Urinary bladder (tissue), 3 donors: ENCODE measurements at regions not wholly inside any gene's neighbourhood (a gene's known extent, or its start where the extent isn't known, plus 50 kb on each side); places are given as distances from the start of the nearest gene placed in this dataset.

Experiments used
- DNase-seq: peaks from one replicate; pipeline ENCODE4 v3.0.0-alpha.2; 2015; ENCODE audit errors: extremely low spot score
- H3K27ac ChIP-seq: one replicate; pipeline ENCODE4 v1.5.1; 2013; ENCODE audit warnings: low read depth, mild to moderate bottlenecking, moderate library complexity
- H3K36me3 ChIP-seq: one replicate; pipeline ENCODE4 v1.6.1; 2013; ENCODE audit warnings: mild to moderate bottlenecking, moderate library complexity; ENCODE audit not compliant: insufficient read depth
- H3K4me1 ChIP-seq: one replicate; pipeline ENCODE4 v1.6.1; 2013; ENCODE audit warnings: mild to moderate bottlenecking, moderate library complexity; ENCODE audit not compliant: insufficient read depth
- H3K4me3 ChIP-seq: one replicate; pipeline ENCODE4 v1.5.1; 2013; ENCODE audit warnings: low read depth, low read length
- WGBS: extraction: QIAGEN DNeasy Blood & Tissue Kit; methylation state at CpG from one replicate; pipeline ENCODE4 v1.1.7; 2013; 5-methylcytosine and 5-hydroxymethylcytosine counted together
- donor health status: healthy with polysubstance abuse.
- donor health status: healthy.

DNA sequence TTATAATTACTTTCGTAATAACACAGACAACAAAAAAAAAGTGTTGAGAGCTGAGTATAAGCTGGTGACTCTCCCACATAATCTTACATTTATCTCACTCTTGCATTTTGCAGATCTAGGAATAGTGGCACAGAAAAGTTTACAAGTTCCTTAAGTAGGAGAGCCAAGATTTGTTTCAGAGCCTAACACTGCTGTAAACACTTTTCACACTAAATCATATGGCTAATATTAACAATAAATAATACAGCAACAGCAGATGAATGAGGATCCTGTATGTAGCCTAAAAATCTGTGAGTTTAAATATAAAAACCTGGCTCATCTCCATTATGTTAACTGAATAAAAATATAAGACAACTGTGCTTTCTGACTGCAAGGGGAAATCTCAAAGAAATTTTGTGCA is 846.5 kb upstream of the ADAMTS5 start:
- H3K4me1 ChIP-seq: no peaks in the 10 kb centered on the region
- H3K4me3 ChIP-seq: peak overlapping the region; percentile 16
- no peak overlapping the region for H3K27ac ChIP-seq
- H3K36me3 ChIP-seq: no peaks in the 10 kb centered on the region
- DNase-seq: no peak
- WGBS: 39% methylated on average over 1 of the region's 1 CpG

DNA sequence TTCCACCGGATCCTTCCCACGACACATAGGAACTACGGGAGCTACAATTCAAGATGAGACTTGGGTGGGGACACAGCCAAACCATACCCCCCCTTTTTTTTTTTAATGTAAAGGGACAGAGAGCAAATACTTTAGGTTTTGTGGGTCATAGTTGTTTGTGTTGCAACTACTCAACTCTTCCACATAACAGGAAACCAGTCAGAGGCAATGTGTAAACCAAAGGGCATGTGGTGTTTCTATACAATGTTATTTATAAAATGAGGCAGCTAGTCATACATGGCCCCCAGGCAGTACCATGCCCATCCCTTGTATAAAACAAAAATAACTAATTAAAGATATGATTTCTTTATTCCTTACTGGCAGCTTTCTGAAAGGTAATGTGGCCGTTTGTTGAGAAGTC is 845.4 kb upstream of the ADAMTS5 start:
- no peaks in the 10 kb centered on the region for H3K4me1 ChIP-seq
- DNase-seq: no peak
- 94% methylated on average over 4 of the region's 4 CpGs for WGBS
- H3K27ac ChIP-seq: no peak overlapping the region
- H3K36me3 ChIP-seq: no peaks in the 10 kb centered on the region
- no peak overlapping the region for H3K4me3 ChIP-seq

DNA sequence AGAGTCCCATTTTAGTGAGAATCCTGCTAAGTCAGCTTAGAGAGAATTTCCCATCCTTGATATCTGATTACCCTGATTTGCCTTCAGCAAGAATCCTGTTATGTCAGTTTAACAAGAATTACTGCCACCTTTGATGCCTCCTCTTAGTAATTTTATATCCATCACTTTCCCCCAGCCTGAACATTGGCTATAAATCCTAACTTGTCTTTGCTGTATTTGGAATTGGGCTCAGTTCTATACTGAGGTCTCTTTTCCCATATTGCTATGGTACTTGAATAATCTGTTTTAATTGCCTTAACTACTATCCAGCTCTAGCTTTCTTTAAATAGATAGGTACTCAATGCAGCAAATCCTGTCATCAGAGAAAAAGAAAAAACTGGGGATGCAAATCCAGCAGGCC is 842.0 kb upstream of the ADAMTS5 start:
- Histone ChIP-seq H3K4me3 (no peak overlapping the region), H3K4me1 (no peaks in the 10 kb centered on the region), H3K27ac (no peak overlapping the region), H3K36me3 (no peaks in the 10 kb centered on the region)
- DNase-seq: no peak

DNA sequence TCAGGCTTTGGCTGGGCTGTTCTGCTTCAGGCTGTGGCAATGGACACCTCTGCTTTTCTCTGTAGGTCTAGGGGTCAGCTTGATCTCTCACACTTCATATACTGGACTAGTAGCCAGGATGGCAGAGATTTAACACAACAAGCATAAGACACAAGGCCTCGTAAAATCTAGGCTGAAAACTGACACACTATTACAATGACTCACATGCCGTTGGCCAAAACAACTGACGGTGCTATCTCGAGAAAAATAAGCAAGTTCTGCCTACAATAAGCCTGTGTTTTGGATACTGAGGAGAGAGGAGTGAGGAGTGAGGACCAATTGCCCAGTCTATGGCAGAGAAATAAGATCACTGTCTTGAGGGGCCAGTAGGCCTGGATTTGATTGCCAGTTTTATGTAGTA is 840.7 kb upstream of the ADAMTS5 start:
- no peaks in the 10 kb centered on the region for H3K36me3 ChIP-seq
- no peak overlapping the region for H3K27ac ChIP-seq
- H3K4me3 ChIP-seq: no peak overlapping the region
- 30% methylated on average over 4 of the region's 4 CpGs for WGBS
- DNase-seq: no peak
- no peaks in the 10 kb centered on the region for H3K4me1 ChIP-seq

DNA sequence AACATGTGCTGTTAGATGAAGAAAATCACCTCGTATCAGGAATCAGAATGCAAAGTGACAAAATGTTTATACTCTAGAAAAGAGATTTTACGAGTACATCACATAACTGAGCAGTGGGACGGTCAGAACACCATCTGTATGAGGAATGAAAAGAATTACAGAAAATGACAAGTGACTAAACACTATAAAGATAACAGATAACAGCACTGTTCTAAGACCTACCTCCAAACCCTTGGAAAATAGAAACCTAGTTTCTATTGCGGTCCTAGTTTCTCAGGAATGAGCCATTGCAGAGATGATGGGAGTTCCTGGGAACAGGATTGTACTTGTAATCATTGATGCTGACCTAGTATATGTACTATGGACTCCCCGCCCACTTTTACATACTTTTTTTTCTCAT is 839.4 kb upstream of the ADAMTS5 start:
- no peaks in the 10 kb centered on the region for H3K36me3 ChIP-seq
- no peak for DNase-seq
- H3K27ac ChIP-seq: no peak overlapping the region
- H3K4me3 ChIP-seq: no peak overlapping the region
- no peaks in the 10 kb centered on the region for H3K4me1 ChIP-seq
- 25% methylated on average over 5 of the region's 5 CpGs for WGBS

DNA sequence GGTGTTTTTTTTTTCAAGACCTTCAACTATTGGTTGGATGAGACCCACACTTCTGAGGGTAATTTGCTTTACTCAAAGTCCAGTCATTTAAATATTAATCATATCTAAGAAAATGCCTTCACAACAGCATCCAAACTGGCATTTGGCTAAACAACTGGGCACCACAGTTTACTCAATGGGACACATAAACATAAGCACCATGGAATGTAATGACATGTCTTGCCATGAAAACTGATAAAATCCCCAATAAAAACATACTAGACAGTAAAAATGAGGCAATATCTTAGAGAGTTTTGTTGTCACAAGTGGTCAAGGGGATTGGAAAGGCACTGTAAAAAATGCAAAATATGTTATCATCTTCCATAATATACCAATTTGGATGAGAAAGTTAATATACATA is 838.8 kb upstream of the ADAMTS5 start:
- Histone ChIP-seq H3K4me3 (no peak overlapping the region), H3K27ac (no peak overlapping the region)
- no peak for DNase-seq

DNA sequence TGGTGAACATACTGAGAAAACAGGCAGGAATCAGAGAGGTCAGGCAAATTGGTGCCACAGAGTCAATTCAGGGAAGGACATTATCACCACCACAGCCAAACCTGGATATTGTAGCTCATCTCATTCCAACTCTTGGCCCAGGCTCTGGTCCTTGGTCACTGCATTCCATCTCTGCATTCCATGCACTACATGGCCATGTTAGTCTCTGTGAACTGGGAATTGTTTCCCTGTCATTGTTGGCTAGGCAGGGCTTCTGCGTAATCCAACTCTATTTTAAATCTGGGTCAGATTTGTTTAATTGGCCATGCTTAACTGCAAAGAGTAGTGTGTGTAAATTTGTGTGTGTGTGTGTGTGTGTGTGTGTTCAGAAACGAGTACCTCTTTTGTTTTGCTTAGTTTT is 837.6 kb upstream of the ADAMTS5 start:
- Histone ChIP-seq H3K36me3 (no peaks in the 10 kb centered on the region), H3K4me1 (no peaks in the 10 kb centered on the region), H3K27ac (no peak overlapping the region), H3K4me3 (no peak overlapping the region)
- DNase-seq: no peak
- WGBS: 36% methylated on average over 2 of the region's 2 CpGs

More for the DNA sequence above, 838.8 kb upstream of the ADAMTS5 start:
- Histone ChIP-seq H3K4me1 (no peaks in the 10 kb centered on the region), H3K36me3 (no peaks in the 10 kb centered on the region)

DNA sequence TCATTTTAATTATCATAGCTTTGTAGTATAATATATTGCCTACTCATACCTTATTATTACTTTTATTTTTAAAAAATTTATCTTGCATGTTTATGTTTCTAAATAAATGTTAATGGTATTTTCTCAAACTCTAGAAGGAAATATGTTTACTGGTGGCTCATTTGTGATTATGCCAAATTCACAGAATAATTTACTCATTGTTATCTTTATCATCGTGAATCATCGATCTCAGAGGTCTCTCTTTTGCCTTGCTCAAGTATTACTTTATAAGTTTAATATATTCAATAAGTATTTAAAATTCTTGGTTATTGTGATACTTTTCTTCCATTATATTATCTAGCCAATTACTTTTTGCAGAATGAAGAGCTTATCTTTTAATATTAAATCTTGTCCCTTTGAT is 836.7 kb upstream of the ADAMTS5 start:
- H3K27ac ChIP-seq: no peak overlapping the region
- WGBS: 66% methylated on average over 2 of the region's 2 CpGs
- H3K4me1 ChIP-seq: no peaks in the 10 kb centered on the region
- no peaks in the 10 kb centered on the region for H3K36me3 ChIP-seq
- H3K4me3 ChIP-seq: no peak overlapping the region
- no peak for DNase-seq

DNA sequence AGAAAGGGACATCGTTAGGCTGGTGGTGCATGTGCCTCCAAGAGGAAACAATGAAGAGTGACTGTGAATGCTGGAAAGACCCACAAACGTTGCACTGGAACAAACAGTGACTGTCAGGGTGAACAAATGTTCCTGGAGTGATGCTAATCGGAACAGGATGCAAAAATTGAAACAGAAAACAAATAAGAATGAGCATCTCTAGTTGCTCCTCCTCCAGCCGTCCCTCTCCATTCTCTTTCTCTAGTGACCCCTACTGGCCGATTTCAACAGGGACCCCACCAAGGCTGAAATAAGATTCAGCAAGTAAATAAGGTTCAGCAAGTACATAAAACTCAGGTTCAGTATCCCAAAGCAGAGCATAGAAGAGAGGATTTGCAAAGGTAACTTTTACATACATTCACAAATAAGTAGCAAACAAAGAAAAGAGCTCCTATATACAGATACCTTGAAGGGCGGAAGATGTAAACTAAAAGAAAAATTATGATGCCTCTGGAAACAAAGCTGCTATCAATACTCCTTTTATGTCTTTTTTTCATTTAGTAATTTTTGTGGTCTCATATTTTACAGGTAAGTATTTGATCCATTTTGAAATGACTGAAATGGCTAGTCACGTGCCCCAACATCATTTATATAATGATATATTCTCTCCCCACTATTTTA is 836.1 kb upstream of the ADAMTS5 start:
- no peak overlapping the region for H3K27ac ChIP-seq
- no peak for DNase-seq
- no peaks in the 10 kb centered on the region for H3K36me3 ChIP-seq
- no peaks in the 10 kb centered on the region for H3K4me1 ChIP-seq
- 69% methylated on average over 7 of the region's 7 CpGs for WGBS
- no peak overlapping the region for H3K4me3 ChIP-seq

DNA sequence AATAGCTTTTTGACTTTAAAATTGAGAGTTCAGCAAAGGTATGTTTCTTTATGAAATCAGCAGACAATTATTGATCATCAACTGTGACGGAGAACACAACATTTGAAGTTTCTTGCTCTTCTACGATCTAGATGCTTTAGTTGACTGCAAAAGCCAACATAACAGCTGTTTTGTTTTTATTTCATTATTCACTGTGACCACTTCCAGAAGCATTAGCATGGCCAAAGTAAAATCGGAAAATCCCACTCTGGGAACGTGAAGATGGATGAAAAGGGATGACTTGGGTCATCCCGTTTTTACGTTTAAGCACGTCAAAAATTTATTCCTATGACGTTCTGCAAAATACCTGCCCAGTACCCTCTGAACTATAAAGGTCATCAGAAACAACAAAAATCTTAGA is 833.0 kb upstream of the ADAMTS5 start:
- no peaks in the 10 kb centered on the region for H3K4me1 ChIP-seq
- DNase-seq: no peak
- 52% methylated on average over 8 of the region's 8 CpGs for WGBS
- peak overlapping the region; percentile 18 for H3K4me3 ChIP-seq
- H3K36me3 ChIP-seq: no peaks in the 10 kb centered on the region
- no peak overlapping the region for H3K27ac ChIP-seq

DNA sequence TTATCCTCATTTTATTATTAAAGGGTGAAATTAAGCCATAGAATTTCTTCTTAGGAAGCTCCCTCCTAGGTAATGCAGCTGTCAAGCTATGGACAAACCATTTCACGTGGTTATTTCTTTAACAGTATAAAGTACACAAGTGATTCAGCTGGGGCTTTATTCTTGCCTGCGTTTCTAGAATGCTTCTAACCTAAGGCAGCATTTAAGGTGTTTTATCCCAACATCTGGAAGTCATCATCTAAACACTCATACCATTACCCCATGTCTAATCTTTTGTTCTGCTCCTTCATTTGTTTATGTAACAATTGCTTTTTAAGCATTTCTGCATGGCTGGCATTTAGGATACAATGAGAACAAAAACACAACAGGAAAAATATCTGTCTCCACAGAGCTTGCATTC is 829.2 kb upstream of the ADAMTS5 start:
- no peak for DNase-seq
- Histone ChIP-seq H3K4me3 (no peak overlapping the region), H3K4me1 (no peaks in the 10 kb centered on the region), H3K27ac (no peak overlapping the region), H3K36me3 (no peaks in the 10 kb centered on the region)
- WGBS: 25% methylated on average over 2 of the region's 2 CpGs

DNA sequence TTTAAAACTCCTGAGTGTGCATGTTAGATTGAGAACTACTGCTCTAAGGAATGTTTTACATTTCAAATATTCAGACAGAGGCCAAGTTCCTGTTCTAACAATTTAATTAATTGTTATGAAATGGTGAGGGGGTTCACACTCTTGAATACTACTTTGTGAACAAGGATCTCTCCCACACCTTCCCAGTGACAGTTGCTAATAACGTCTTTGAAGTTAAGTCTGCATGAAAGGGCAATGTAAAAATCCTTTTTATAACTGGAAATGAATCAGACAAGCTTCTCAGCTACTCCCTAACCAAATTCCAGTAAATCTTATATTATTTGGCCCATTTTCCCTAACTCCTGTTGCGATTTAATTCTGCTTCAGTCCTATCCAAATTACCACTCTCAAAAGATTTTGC is 828.5 kb upstream of the ADAMTS5 start:
- Histone ChIP-seq H3K36me3 (no peaks in the 10 kb centered on the region), H3K27ac (no peak overlapping the region), H3K4me1 (no peaks in the 10 kb centered on the region), H3K4me3 (no peak overlapping the region)
- DNase-seq: no peak
- WGBS: 57% methylated on average over 2 of the region's 2 CpGs

DNA sequence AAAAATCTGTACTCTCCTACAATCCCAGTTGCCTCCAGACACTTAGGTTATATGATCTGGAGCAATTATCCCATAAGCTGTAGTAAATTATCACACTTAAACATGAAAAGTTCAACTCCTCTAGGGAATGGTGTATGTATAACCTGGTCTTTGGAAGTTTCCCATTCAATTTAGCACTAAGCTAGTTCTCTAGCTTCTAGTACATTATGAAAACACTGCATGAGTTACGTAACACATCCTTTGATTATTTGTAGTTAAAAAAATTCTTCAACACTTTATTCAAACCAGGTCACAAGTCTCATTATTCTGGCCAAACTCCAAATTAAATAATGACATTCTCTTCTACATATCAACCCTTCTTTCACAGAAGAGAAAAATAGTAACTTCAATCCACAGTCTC is 827.0 kb upstream of the ADAMTS5 start:
- no peak overlapping the region for H3K27ac ChIP-seq
- WGBS: 56% methylated on average over 1 of the region's 1 CpG

DNA sequence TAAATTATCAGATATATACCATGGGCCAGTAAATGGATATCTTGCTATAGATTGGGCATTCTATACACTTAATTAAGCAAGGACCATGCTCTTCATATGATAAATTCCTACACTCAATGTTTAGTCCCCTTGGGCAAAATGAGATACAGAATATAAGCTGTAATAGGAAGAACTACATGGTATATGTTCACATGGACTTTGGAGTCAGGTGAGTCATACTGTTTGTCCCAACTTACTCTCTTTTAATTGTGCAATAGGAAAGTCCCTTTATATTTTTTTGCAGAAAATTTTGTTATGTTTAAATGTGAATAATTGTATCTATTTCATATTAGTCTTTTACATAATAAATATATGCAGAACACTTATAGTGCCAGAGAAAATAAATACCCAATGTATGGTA is 820.2 kb upstream of the ADAMTS5 start:
- H3K36me3 ChIP-seq: no peaks in the 10 kb centered on the region
- no peak for DNase-seq
- no peak overlapping the region for H3K27ac ChIP-seq
- H3K4me1 ChIP-seq: no peaks in the 10 kb centered on the region
- H3K4me3 ChIP-seq: no peak overlapping the region

More for the DNA sequence above, 827.0 kb upstream of the ADAMTS5 start:
- Histone ChIP-seq H3K4me3 (no peak overlapping the region), H3K4me1 (no peaks in the 10 kb centered on the region), H3K36me3 (no peaks in the 10 kb centered on the region)
- no peak for DNase-seq

DNA sequence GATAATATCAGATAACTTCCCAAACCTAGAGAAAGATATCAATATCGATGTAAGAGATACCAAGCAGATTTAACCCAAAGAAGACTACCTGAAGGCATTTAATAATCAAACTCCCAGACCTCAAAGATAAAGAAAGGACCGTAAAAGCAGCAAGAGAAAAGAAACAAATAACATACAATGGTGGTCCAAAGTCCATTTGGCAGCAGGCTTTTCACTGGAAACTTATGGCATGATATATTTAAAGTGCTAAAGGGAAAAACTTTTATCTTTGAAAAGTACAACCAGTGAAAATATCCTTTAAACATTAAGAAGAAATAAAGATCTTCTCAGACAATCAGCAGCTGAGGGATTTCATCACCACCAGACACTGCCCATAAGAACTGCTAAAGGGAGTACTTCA is 812.7 kb upstream of the ADAMTS5 start:
- WGBS: 87% methylated on average over 2 of the region's 2 CpGs
- DNase-seq: no peak
- no peak overlapping the region for H3K4me3 ChIP-seq
- H3K4me1 ChIP-seq: no peaks in the 10 kb centered on the region
- H3K27ac ChIP-seq: no peak overlapping the region
- no peaks in the 10 kb centered on the region for H3K36me3 ChIP-seq
